Keratinocyte (primary cell): ENCODE measurements at regions not wholly inside any gene's neighbourhood (a gene's known extent, or its start where the extent isn't known, plus 50 kb on each side); places are given as distances from the start of the nearest gene placed in this dataset.

Source experiments
- DNase-seq: peaks from one replicate; pipeline ENCODE4 v3.0.0-alpha.2; 2011; ENCODE audit warnings: low read depth, missing footprints, low spot score
- FAIRE-seq: peaks from 2 replicates; lab custom pipeline; 2011; peaks lifted over from hg19 to GRCh38; lab: Jason Lieb, UNC
- H2AFZ ChIP-seq: 2 replicates; pipeline ENCODE4 v1.6.0; 2012; ENCODE audit warnings: low read length, control low read depth, inconsistent platforms; ENCODE audit not compliant: control insufficient read depth
- H3K27ac ChIP-seq: 2 replicates; pipeline ENCODE4 v1.5.1; 2011; ENCODE audit warnings: low read length; ENCODE audit not compliant: control insufficient read depth, insufficient read depth
- H3K27me3 ChIP-seq: 3 replicates; pipeline ENCODE4 v1.6.0; 2011; ENCODE audit warnings: low read length; ENCODE audit not compliant: control insufficient read depth, insufficient read depth; ENCODE audit errors: extremely low read depth
- H3K36me3 ChIP-seq, 2 experiments: 2 replicates in 1 of 2; 3 replicates in 1 of 2; pipeline ENCODE4 v1.5.1; 2011; ENCODE audit warnings: low read length in 2 of 2, mild to moderate bottlenecking in 1 of 2; ENCODE audit not compliant: control insufficient read depth in 2 of 2, insufficient read depth in 2 of 2; ENCODE audit errors: extremely low read depth in 1 of 2
- H3K4me1 ChIP-seq: 3 replicates; pipeline ENCODE4 v1.5.1; 2011; ENCODE audit warnings: low read length; ENCODE audit not compliant: control insufficient read depth, insufficient read depth; ENCODE audit errors: extremely low read depth
- H3K4me2 ChIP-seq: 3 replicates; pipeline ENCODE4 v1.6.0; 2011; ENCODE audit warnings: low read depth, low read length; ENCODE audit not compliant: control insufficient read depth, insufficient read depth; ENCODE audit errors: extremely low read depth
- H3K4me3 ChIP-seq, 3 experiments: fragments of 200-600 bp in 1 of 3; sonication (generic) in 1 of 3; 2 replicates in 2 of 3; 3 replicates in 1 of 3; pipeline ENCODE4 v1.5.1; 2011 to 2016; ENCODE audit warnings: low read length in 3 of 3, mild to moderate bottlenecking in 3 of 3, control low read depth in 2 of 3, inconsistent platforms in 1 of 3, low read depth in 1 of 3, mixed read lengths in 1 of 3, mixed run types in 1 of 3, moderate library complexity in 1 of 3; ENCODE audit not compliant: control insufficient read depth in 2 of 3, insufficient read depth in 2 of 3; ENCODE audit errors: extremely low read depth in 1 of 3
- H3K79me2 ChIP-seq: 2 replicates; pipeline ENCODE4 v1.6.0; 2012; ENCODE audit warnings: low read length; ENCODE audit not compliant: control insufficient read depth, insufficient read depth
- H3K9ac ChIP-seq: 3 replicates; pipeline ENCODE4 v1.6.0; 2011; ENCODE audit warnings: low read length; ENCODE audit not compliant: control insufficient read depth, insufficient read depth; ENCODE audit errors: extremely low read depth
- H3K9me1 ChIP-seq: 3 replicates; pipeline ENCODE4 v1.6.0; 2011; ENCODE audit warnings: low read length; ENCODE audit not compliant: control insufficient read depth, insufficient read depth; ENCODE audit errors: extremely low read depth
- H3K9me3 ChIP-seq: 2 replicates; pipeline ENCODE4 v1.5.1; 2012; ENCODE audit warnings: low read depth, low read length; ENCODE audit not compliant: control insufficient read depth
- H4K20me1 ChIP-seq: 3 replicates; pipeline ENCODE4 v1.6.0; 2011; ENCODE audit warnings: low read length; ENCODE audit not compliant: control insufficient read depth, insufficient read depth; ENCODE audit errors: extremely low read depth
- EZH2 ChIP-seq: IDR thresholded peaks from one replicate; pipeline ENCODE4 v1.6.1; 2012; ENCODE audit warnings: inconsistent platforms, mild to moderate bottlenecking, low read length, moderate library complexity
- dilution Hi-C: fragments of 300-500 bp; cut with MboI; formaldehyde crosslinking; loops from one replicate; pipeline ENCODE4 v1.7.0; 2020; ENCODE audit warnings: low sequenced_read_pairs; ENCODE audit not compliant: extremely low pct_ligation_motif_present
- TF ChIP-seq, protein P1 (sequence below), 3 experiments: IDR thresholded peaks in 1 of 3; conservative IDR thresholded peaks in 1 of 3; optimal IDR thresholded peaks in 1 of 3; 2 replicates in 2 of 3; 3 replicates in 1 of 3; pipeline versions ENCODE3 to v1.5.1; 2011; ENCODE audit warnings: low read length in 3 of 3, mild to moderate bottlenecking in 3 of 3, moderate library complexity in 2 of 3, control low read depth in 1 of 3, inconsistent platforms in 1 of 3; ENCODE audit not compliant: insufficient read depth in 2 of 3; ENCODE audit errors: extremely low read depth in 1 of 3

GRCh38 chr15:85964471-85964870 is 115.2 kb upstream of the AGBL1 start:
- FAIRE-seq (no peak), DNase-seq (no peak)
- TF ChIP-seq, protein P1, sequence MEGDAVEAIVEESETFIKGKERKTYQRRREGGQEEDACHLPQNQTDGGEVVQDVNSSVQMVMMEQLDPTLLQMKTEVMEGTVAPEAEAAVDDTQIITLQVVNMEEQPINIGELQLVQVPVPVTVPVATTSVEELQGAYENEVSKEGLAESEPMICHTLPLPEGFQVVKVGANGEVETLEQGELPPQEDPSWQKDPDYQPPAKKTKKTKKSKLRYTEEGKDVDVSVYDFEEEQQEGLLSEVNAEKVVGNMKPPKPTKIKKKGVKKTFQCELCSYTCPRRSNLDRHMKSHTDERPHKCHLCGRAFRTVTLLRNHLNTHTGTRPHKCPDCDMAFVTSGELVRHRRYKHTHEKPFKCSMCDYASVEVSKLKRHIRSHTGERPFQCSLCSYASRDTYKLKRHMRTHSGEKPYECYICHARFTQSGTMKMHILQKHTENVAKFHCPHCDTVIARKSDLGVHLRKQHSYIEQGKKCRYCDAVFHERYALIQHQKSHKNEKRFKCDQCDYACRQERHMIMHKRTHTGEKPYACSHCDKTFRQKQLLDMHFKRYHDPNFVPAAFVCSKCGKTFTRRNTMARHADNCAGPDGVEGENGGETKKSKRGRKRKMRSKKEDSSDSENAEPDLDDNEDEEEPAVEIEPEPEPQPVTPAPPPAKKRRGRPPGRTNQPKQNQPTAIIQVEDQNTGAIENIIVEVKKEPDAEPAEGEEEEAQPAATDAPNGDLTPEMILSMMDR (optimal IDR thresholded peaks at IDR 0.05 in 1 of 3, IDR thresholded peaks at IDR 0.05 in 1 of 3, conservative IDR thresholded peaks at IDR 0.05 in 1 of 3; ENCODE audit: extremely low read depth in 1 of 3, insufficient read depth in 2 of 3, low read length in 3 of 3): no peak
- H3K27ac ChIP-seq: no peak overlapping the region
- no peak overlapping the region for H3K4me2 ChIP-seq
- dilution Hi-C loops: no loop called here
- H2AFZ ChIP-seq: no peak overlapping the region
- H3K36me3 ChIP-seq: no peaks in the 10 kb centered on the region
- H3K9me1 ChIP-seq: no peaks in the 10 kb centered on the region
- H3K4me3 ChIP-seq: no peak overlapping the region
- H3K9ac ChIP-seq: no peak overlapping the region
- no peaks in the 10 kb centered on the region for H3K79me2 ChIP-seq
- no peaks in the 10 kb centered on the region for H3K4me1 ChIP-seq
- H3K9me3 ChIP-seq: no peaks in the 10 kb centered on the region
- no peaks in the 10 kb centered on the region for H4K20me1 ChIP-seq
- H3K27me3 ChIP-seq: no peaks in the 10 kb centered on the region

- no peak for DNase-seq
- Histone ChIP-seq H3K4me2 (no peak overlapping the region), H3K9me3 (no peaks in the 10 kb centered on the region), H3K79me2 (no peaks in the 10 kb centered on the region), H3K9me1 (no peaks in the 10 kb centered on the region), H3K4me3 (no peak overlapping the region), H3K27ac (no peak overlapping the region), H3K9ac (no peak overlapping the region), H3K36me3 (no peaks in the 10 kb centered on the region), H3K27me3 (no peaks in the 10 kb centered on the region), H4K20me1 (no peaks in the 10 kb centered on the region), H3K4me1 (no peaks in the 10 kb centered on the region), H2AFZ (no peak overlapping the region)
- dilution Hi-C loops: no loop called here
- FAIRE-seq: no peak
- no peak for TF ChIP-seq EZH2
- TF ChIP-seq, protein P1 (optimal IDR thresholded peaks at IDR 0.05 in 1 of 3, IDR thresholded peaks at IDR 0.05 in 1 of 3, conservative IDR thresholded peaks at IDR 0.05 in 1 of 3; ENCODE audit: extremely low read depth in 1 of 3, insufficient read depth in 2 of 3, low read length in 3 of 3): no peak
Observed at GRCh38 chr15:85967553-85967952, 112.1 kb upstream of the AGBL1 start.
